NCI-H226 (cell line): ENCODE measurements at regions not wholly inside any gene's neighbourhood (a gene's known extent, or its start where the extent isn't known, plus 50 kb on each side); places are given as distances from the start of the nearest gene placed in this dataset.

ENCODE experiments used
- DNase-seq: peaks from one replicate; pipeline ENCODE4 v3.0.0-alpha.2; 2015

- DNase-seq = no peak
These were observed 134.6 kb upstream of the DPYD start for GRCh38 chr1:98055457-98055856.

- DNase-seq = no peak
These were observed 134.0 kb upstream of the DPYD start for GRCh38 chr1:98054786-98055185.

GRCh38 chr1:98054367-98054701 is 133.5 kb upstream of the DPYD start:
- no peak for DNase-seq

GRCh38 chr1:98053471-98054366 is 132.9 kb upstream of the DPYD start:
- DNase-seq = peak; percentile 43

GRCh38 chr1:98051065-98051675 is 130.3 kb upstream of the DPYD start:
- DNase-seq = peak; percentile 33

GRCh38 chr1:98049370-98050135 is 128.7 kb upstream of the DPYD start:
- no peak for DNase-seq

- no peak for DNase-seq
These were observed 128.0 kb upstream of the DPYD start for GRCh38 chr1:98048751-98049325.

GRCh38 chr1:98048244-98048643 is 127.4 kb upstream of the DPYD start:
- DNase-seq = peak; percentile 72

GRCh38 chr1:98047171-98047570 is 126.3 kb upstream of the DPYD start:
- DNase-seq = no peak

- DNase-seq = no peak
These were observed 125.2 kb upstream of the DPYD start for GRCh38 chr1:98045767-98046641.

GRCh38 chr1:98045211-98045766 is 124.5 kb upstream of the DPYD start:
- no peak for DNase-seq

GRCh38 chr1:98044766-98045165 is 123.9 kb upstream of the DPYD start:
- no peak for DNase-seq

- no peak for DNase-seq
These were observed 123.3 kb upstream of the DPYD start for GRCh38 chr1:98044071-98044697.

GRCh38 chr1:98035602-98036002 is 114.8 kb upstream of the DPYD start:
- no peak for DNase-seq

- peak; percentile 80 for DNase-seq
These were observed 113.7 kb upstream of the DPYD start for GRCh38 chr1:98034505-98034904.

GRCh38 chr1:98032958-98033357 is 112.1 kb upstream of the DPYD start:
- DNase-seq = no peak

- DNase-seq = no peak
These were observed 110.1 kb upstream of the DPYD start for GRCh38 chr1:98030976-98031375.

- peak; percentile 61 for DNase-seq
These were observed 109.6 kb upstream of the DPYD start for GRCh38 chr1:98030483-98030882.

- peak; percentile 47 for DNase-seq
These were observed 108.0 kb upstream of the DPYD start for GRCh38 chr1:98028800-98029199.

GRCh38 chr1:98027103-98027705 is 106.4 kb upstream of the DPYD start:
- peak; percentile 9 for DNase-seq

- no peak for DNase-seq
These were observed 105.0 kb upstream of the DPYD start for GRCh38 chr1:98025858-98026257.
